Sigmoid colon (tissue), 6 donors: ENCODE measurements at regions not wholly inside any gene's neighbourhood (a gene's known extent, or its start where the extent isn't known, plus 50 kb on each side); places are given as distances from the start of the nearest gene placed in this dataset.
"Not testable (repeated sequence)": the region's sequence is repeated elsewhere in the genome, so short reads cannot be mapped to it uniquely, and the experiment has no call there.

Source experiments
- DNase-seq: peaks from one replicate; pipeline ENCODE4 v3.0.0-alpha.2; 2019
- H3K27ac ChIP-seq, 4 donors: fragments of 200-600 bp; sonication (generic); one replicate each; pipeline ENCODE4 v1.5.1; 2016 to 2019; ENCODE audit warnings: mild to moderate bottlenecking in 1 of 4
- H3K27me3 ChIP-seq, 3 donors: fragments of 200-600 bp; sonication (generic); one replicate each; pipeline ENCODE4 v1.5.1; 2019; ENCODE audit warnings: mild to moderate bottlenecking in 1 of 3
- H3K36me3 ChIP-seq, 4 donors: fragments of 200-600 bp; sonication (generic); one replicate each; pipeline ENCODE4 v1.5.1; 2016 to 2019
- H3K4me1 ChIP-seq, 4 donors: fragments of 200-600 bp; sonication (generic); one replicate each; pipeline ENCODE4 v1.5.1; 2017 to 2019
- H3K4me3 ChIP-seq, 4 donors: fragments of 200-600 bp; sonication (generic); one replicate each; pipeline ENCODE4 v1.5.1; 2017 to 2019; ENCODE audit warnings: mild to moderate bottlenecking in 2 of 4, moderate library complexity in 1 of 4
- H3K9me3 ChIP-seq, 4 donors: fragments of 200-600 bp in 3 of 4; sonication (generic) in 3 of 4; one replicate each; pipeline versions ENCODE4 v1.5.1 to v1.6.1; 2013 to 2019
- WGBS, 2 donors: extraction: QIAGEN DNeasy Blood & Tissue Kit; methylation state at CpG; one replicate each; pipeline ENCODE4 v1.1.7; 2013; 5-methylcytosine and 5-hydroxymethylcytosine counted together
- intact Hi-C: fragments of 100-400 bp; cut with DNase I; formaldehyde crosslinking; loops from one replicate; pipeline ENCODE4 v1.15.1; 2023
- donor health status: healthy with polysubstance abuse.
- donor health status: healthy.

DNA sequence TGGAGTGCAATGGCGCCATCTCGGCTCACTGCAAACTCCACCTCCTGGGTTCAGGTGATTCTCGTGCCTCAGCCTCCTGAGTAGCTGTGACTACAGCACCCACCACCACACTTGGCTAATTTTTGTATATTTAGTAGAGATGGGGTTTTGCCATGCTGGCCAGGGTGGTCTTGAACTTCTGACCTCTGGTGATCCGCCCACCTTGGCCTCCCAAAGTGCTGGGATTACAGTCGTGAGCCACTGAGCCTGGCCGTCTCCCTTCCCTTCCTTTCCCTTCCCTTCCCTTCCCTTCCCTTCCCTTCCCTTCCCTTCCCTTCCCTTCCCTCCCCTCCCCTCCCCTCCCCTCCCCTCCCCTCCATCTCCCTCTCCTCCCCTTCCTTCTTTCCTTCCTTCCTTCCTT lies 248.9 kb downstream of the NPIPA7 start:
- H3K9me3 ChIP-seq, H3K36me3 ChIP-seq, H3K4me1 ChIP-seq, H3K4me3 ChIP-seq, H3K27me3 ChIP-seq, intact Hi-C loops, DNase-seq, H3K27ac ChIP-seq: not testable (repeated sequence)
- WGBS, 2 donors = 88 to 90% methylated on average over 6 of the region's 6 CpGs

DNA sequence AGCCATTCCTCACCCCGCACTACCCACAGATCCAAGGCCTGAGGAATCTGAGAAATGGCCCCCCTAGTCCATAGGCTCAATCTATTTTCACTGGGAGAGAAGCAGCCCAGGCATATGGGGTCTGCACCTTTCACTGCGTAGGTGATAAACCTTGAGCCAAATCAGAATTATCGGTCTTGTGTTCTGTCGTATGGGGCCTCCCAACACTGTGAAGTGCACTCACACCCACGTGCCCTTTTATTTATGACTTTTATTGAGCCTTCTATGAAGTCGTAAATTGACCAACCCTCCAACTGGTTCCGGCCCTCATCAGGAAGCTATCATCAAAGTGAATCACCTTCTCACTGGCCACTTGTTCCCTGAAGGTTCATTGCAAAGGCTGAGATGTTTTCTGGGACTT lies 259.3 kb downstream of the NPIPA7 start:
- DNase-seq, H3K4me3 ChIP-seq, H3K36me3 ChIP-seq, H3K27me3 ChIP-seq, H3K9me3 ChIP-seq, H3K27ac ChIP-seq, intact Hi-C loops, H3K4me1 ChIP-seq: not testable (repeated sequence)
- WGBS, 2 donors = 33 to 50% methylated on average over 7 of the region's 7 CpGs

- DNase-seq, H3K27me3 ChIP-seq, H3K36me3 ChIP-seq, H3K4me3 ChIP-seq, H3K4me1 ChIP-seq, H3K27ac ChIP-seq, intact Hi-C loops, H3K9me3 ChIP-seq: not testable (repeated sequence)
- 79 to 80% methylated on average over 3 of the region's 3 CpGs for WGBS, 2 donors
These were observed 259.8 kb downstream of the NPIPA7 start for GRCh38 chr16:16638714-16639113.

DNA sequence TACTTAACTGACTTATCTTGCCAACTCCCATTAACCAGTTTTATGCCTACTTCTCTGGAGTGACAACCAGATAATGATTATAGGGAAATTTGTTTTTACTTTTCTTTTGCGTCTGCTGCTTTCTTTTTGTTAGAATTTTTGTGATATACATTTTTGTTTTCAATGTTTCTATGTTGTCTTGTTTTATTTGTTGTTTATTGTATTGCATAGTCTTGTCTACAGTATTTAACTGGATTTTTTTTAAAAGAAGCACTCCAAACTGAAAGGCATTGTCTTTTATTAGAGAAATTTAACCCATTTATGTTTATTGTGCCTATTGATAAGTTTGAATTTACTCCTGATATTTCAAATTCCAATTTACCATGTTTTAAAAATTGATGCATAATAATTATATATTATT lies 264.9 kb downstream of the NPIPA7 start:
- intact Hi-C loops, DNase-seq, H3K4me1 ChIP-seq, H3K36me3 ChIP-seq, H3K27ac ChIP-seq, H3K9me3 ChIP-seq, H3K4me3 ChIP-seq, H3K27me3 ChIP-seq: not testable (repeated sequence)
- 63 to 67% methylated on average over 1 of the region's 1 CpG for WGBS, 2 donors

GRCh38 chr16:16648002-16648401 lies 269.1 kb downstream of the NPIPA7 start:
- WGBS, 2 donors = 32 to 75% methylated on average over 1 of the region's 4 CpGs
- intact Hi-C loops = not testable (repeated sequence)

GRCh38 chr16:16672180-16672812 lies 293.4 kb downstream of the NPIPA7 start:
- H3K36me3 ChIP-seq, DNase-seq, intact Hi-C loops, H3K27ac ChIP-seq, H3K4me3 ChIP-seq, H3K4me1 ChIP-seq, H3K9me3 ChIP-seq, H3K27me3 ChIP-seq: not testable (repeated sequence)
- no CpG with 5 or more reads among the region's 3 CpGs for WGBS, 2 donors

More at GRCh38 chr16:16648002-16648401, 269.1 kb downstream of the NPIPA7 start:
- not testable (repeated sequence) for H3K36me3 ChIP-seq, H3K9me3 ChIP-seq, H3K27me3 ChIP-seq, H3K4me1 ChIP-seq, H3K4me3 ChIP-seq, DNase-seq, H3K27ac ChIP-seq

DNA sequence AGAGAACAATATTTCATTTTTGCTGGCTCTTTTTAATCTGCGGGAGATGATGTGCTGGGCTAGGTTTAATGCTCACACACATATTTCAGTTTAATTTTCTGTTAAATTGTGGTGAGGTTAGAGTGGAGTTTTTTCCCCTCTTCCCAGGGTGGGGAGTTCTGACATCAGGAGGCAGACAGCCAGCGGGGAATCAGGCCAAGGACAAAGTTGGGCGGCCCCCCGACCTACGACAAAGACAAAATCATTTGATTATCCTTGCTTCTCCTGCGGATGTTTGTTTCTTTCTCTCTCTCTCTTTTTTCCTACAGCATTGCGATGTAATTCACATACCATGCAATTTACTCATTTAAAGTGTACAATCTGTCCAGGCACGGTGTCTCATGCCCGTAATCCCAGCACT lies 295.9 kb downstream of the NPIPA7 start:
- H3K4me1 ChIP-seq, H3K36me3 ChIP-seq, H3K4me3 ChIP-seq, H3K27ac ChIP-seq, H3K27me3 ChIP-seq, intact Hi-C loops, H3K9me3 ChIP-seq: not testable (repeated sequence)
- 77 to 85% methylated on average over 4 to 5 of the region's 9 CpGs for WGBS, 2 donors
- DNase-seq = peak; percentile 36

- H3K4me1 ChIP-seq = not testable (repeated sequence)
These were observed 342.9 kb downstream of the NPIPA7 start for GRCh38 chr16:16721849-16722248.

GRCh38 chr16:16722666-16723065 lies 343.7 kb downstream of the NPIPA7 start:
- 11 to 75% methylated on average over 2 of the region's 4 CpGs for WGBS, 2 donors
- H3K27ac ChIP-seq, intact Hi-C loops, H3K4me3 ChIP-seq, H3K27me3 ChIP-seq, H3K4me1 ChIP-seq, H3K9me3 ChIP-seq, DNase-seq, H3K36me3 ChIP-seq: not testable (repeated sequence)

More at GRCh38 chr16:16721849-16722248, 342.9 kb downstream of the NPIPA7 start:
- H3K4me3 ChIP-seq, H3K36me3 ChIP-seq, H3K9me3 ChIP-seq, intact Hi-C loops, H3K27me3 ChIP-seq, DNase-seq, H3K27ac ChIP-seq: not testable (repeated sequence)
- WGBS, 2 donors = no CpG with 5 or more reads among the region's 4 CpGs

GRCh38 chr16:16723819-16724519 lies 345.0 kb downstream of the NPIPA7 start:
- no CpG with 5 or more reads among the region's 6 CpGs for WGBS, 2 donors
- H3K27ac ChIP-seq, DNase-seq, H3K27me3 ChIP-seq, H3K9me3 ChIP-seq, H3K36me3 ChIP-seq, H3K4me1 ChIP-seq, intact Hi-C loops, H3K4me3 ChIP-seq: not testable (repeated sequence)

- H3K4me3 ChIP-seq, H3K9me3 ChIP-seq, H3K27ac ChIP-seq, DNase-seq, H3K27me3 ChIP-seq, intact Hi-C loops, H3K4me1 ChIP-seq, H3K36me3 ChIP-seq: not testable (repeated sequence)
- WGBS, 2 donors = no CpG with 5 or more reads among the region's 2 CpGs
These were observed 348.1 kb downstream of the NPIPA7 start for GRCh38 chr16:16727048-16727447.

GRCh38 chr16:16742573-16742972 lies 363.6 kb downstream of the NPIPA7 start:
- intact Hi-C loops, H3K4me1 ChIP-seq, H3K27me3 ChIP-seq, DNase-seq, H3K4me3 ChIP-seq, H3K36me3 ChIP-seq, H3K9me3 ChIP-seq, H3K27ac ChIP-seq: not testable (repeated sequence)
- WGBS, 2 donors = 77 to 90% methylated on average over 1 of the region's 1 CpG

GRCh38 chr16:16754992-16755667 lies 376.2 kb downstream of the NPIPA7 start:
- H3K27ac ChIP-seq, H3K4me1 ChIP-seq, intact Hi-C loops, H3K27me3 ChIP-seq, H3K9me3 ChIP-seq, H3K36me3 ChIP-seq, H3K4me3 ChIP-seq, DNase-seq: not testable (repeated sequence)
- 75 to 79% methylated on average over 1 to 2 of the region's 5 CpGs for WGBS, 2 donors
